ENCODE measurements at regions not wholly inside any gene's neighbourhood (a gene's known extent, or its start where the extent isn't known, plus 50 kb on each side); places are given as distances from the start of the nearest gene placed in this dataset.

DNA sequence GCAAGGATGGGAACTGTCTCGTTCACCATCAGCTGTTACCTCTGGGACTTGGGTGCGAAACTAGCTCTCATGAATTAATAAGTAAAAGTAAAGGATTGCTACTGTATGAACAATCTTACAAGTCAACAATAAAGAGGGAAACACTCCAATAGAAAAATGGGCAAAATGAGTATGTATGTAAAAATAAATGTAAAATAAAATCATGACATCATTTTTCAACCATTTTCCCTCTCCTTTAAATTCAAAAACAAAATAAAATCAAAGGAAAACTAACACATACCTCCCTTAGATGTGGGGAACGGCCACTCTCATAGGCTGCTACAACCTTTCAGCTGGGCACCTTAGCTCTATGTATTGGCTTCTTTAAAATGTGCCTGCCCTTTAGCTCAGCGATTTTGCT lies 389.7 kb upstream of the ARID1B start:
- Histone ChIP-seq H3K9me3 (no peaks in the 10 kb centered on the region), H3K27ac (no peak overlapping the region), H3K4me3 (no peak overlapping the region), H3K27me3 (no peaks in the 10 kb centered on the region), H3K4me1 (no peaks in the 10 kb centered on the region), H3K36me3 (no peaks in the 10 kb centered on the region)
- ATAC-seq (no peak), DNase-seq (no peak)
- TF ChIP-seq, protein P1, sequence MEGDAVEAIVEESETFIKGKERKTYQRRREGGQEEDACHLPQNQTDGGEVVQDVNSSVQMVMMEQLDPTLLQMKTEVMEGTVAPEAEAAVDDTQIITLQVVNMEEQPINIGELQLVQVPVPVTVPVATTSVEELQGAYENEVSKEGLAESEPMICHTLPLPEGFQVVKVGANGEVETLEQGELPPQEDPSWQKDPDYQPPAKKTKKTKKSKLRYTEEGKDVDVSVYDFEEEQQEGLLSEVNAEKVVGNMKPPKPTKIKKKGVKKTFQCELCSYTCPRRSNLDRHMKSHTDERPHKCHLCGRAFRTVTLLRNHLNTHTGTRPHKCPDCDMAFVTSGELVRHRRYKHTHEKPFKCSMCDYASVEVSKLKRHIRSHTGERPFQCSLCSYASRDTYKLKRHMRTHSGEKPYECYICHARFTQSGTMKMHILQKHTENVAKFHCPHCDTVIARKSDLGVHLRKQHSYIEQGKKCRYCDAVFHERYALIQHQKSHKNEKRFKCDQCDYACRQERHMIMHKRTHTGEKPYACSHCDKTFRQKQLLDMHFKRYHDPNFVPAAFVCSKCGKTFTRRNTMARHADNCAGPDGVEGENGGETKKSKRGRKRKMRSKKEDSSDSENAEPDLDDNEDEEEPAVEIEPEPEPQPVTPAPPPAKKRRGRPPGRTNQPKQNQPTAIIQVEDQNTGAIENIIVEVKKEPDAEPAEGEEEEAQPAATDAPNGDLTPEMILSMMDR (IDR thresholded peaks at IDR 0.05), result no peak
- TF ChIP-seq POLR2A (IDR thresholded peaks at IDR 0.05), result no peak
- intact Hi-C loops (cut with DNase I), result no loop called here
- WGBS (ENCODE audit: insufficient coverage, low coverage, low lambda C conversion rate, missing lambda C conversion rate), result 77% methylated on average over 4 of the region's 4 CpGs

DNA sequence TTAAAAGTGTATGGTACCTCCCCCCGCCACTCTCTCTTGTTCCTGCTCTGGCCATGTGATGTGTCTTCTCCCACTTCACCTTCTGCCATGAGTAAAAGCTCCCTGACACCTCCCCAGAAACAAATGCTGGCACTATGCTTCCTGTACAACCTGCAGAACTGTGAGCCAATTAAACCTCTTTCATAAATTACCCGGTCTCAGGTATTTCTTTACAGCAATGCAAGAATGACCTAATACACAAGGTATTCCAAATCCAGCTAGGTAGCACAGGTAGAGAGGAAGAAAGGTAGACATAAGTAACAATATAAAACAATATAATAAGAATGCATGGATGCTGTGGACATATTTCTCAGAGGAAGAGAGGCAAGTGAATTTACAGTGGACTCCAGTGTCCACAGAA lies 394.1 kb upstream of the ARID1B start:
- intact Hi-C loops (cut with DNase I), result no loop called here
- no peaks in the 10 kb centered on the region for H3K4me1 ChIP-seq
- DNase-seq, result no peak
- H3K36me3 ChIP-seq, result no peaks in the 10 kb centered on the region
- no peaks in the 10 kb centered on the region for H3K9me3 ChIP-seq
- ATAC-seq, result no peak
- TF ChIP-seq, protein P1 (IDR thresholded peaks at IDR 0.05), result no peak
- TF ChIP-seq POLR2A (IDR thresholded peaks at IDR 0.05), result no peak
- no peak overlapping the region for H3K27ac ChIP-seq
- H3K4me3 ChIP-seq, result no peak overlapping the region
- 70% methylated on average over 2 of the region's 2 CpGs for WGBS (ENCODE audit: insufficient coverage, low coverage, low lambda C conversion rate, missing lambda C conversion rate)
- H3K27me3 ChIP-seq, result no peaks in the 10 kb centered on the region

GRCh38 chr6:156379392-156380289 lies 397.5 kb upstream of the ARID1B start:
- no peaks in the 10 kb centered on the region for H3K27me3 ChIP-seq
- no peak for TF ChIP-seq POLR2A (IDR thresholded peaks at IDR 0.05)
- TF ChIP-seq, protein P1 (IDR thresholded peaks at IDR 0.05), result no peak
- WGBS (ENCODE audit: insufficient coverage, low coverage, low lambda C conversion rate, missing lambda C conversion rate), result 61% methylated on average over 7 of the region's 7 CpGs
- H3K4me3 ChIP-seq, result no peak overlapping the region
- no peaks in the 10 kb centered on the region for H3K36me3 ChIP-seq
- ATAC-seq (no peak), DNase-seq (no peak)
- intact Hi-C loops (cut with DNase I), result no loop called here
- no peaks in the 10 kb centered on the region for H3K9me3 ChIP-seq
- no peaks in the 10 kb centered on the region for H3K4me1 ChIP-seq
- H3K27ac ChIP-seq, result no peak overlapping the region

GRCh38 chr6:156378853-156379252 lies 398.3 kb upstream of the ARID1B start:
- TF ChIP-seq, protein P1 (IDR thresholded peaks at IDR 0.05), result no peak
- no peak for TF ChIP-seq POLR2A (IDR thresholded peaks at IDR 0.05)
- Histone ChIP-seq H3K27ac (no peak overlapping the region), H3K36me3 (no peaks in the 10 kb centered on the region), H3K27me3 (no peaks in the 10 kb centered on the region), H3K4me3 (no peak overlapping the region), H3K9me3 (no peaks in the 10 kb centered on the region), H3K4me1 (no peaks in the 10 kb centered on the region)
- DNase-seq (no peak), ATAC-seq (no peak)
- intact Hi-C loops (cut with DNase I), result no loop called here
- 42% methylated on average over 1 of the region's 1 CpG for WGBS (ENCODE audit: insufficient coverage, low coverage, low lambda C conversion rate, missing lambda C conversion rate)
